ENCODE measurements at regions not wholly inside any gene's neighbourhood (a gene's known extent, or its start where the extent isn't known, plus 50 kb on each side); places are given as distances from the start of the nearest gene placed in this dataset.

- WGBS, 5 donors: 84 to 97% (median 94%) methylated on average over 2 of the region's 2 CpGs
- Histone ChIP-seq H3K27me3 (replicated peaks in 1 of 7) (no peaks in the 10 kb centered on the region), H3K36me3 (no peaks in the 10 kb centered on the region), H3K27ac (no peak overlapping the region), H3K4me1 (no peaks in the 10 kb centered on the region), H3K9me3 (no peaks in the 10 kb centered on the region), H3K4me3 (no peak overlapping the region)
- no peak for DNase-seq
- TF ChIP-seq POLR2AphosphoS5 (IDR thresholded peaks at IDR 0.05): no peak
- intact Hi-C loops (cut with DNase I; ENCODE audit: low total_unique reads): no loop called here
Measured at GRCh38 chr3:33929813-33930212, 131.4 kb downstream of the PDCD6IP start.

- no peaks in the 10 kb centered on the region for H3K36me3 ChIP-seq
- H3K4me3 ChIP-seq: no peak overlapping the region
- no peaks in the 10 kb centered on the region for H3K9me3 ChIP-seq
- intact Hi-C loops (cut with DNase I; ENCODE audit: low total_unique reads): no loop called here
- DNase-seq: no peak
- H3K4me1 ChIP-seq: no peaks in the 10 kb centered on the region
- H3K27me3 ChIP-seq (replicated peaks in 1 of 7): no peaks in the 10 kb centered on the region
- TF ChIP-seq POLR2AphosphoS5 (IDR thresholded peaks at IDR 0.05) (no peak), CTCF (IDR thresholded peaks at IDR 0.05 in 8 of 11, conservative IDR thresholded peaks at IDR 0.05 in 3 of 11) (no peak), POLR2A (IDR thresholded peaks at IDR 0.05) (no peak)
- no peak overlapping the region for H3K27ac ChIP-seq
Measured at GRCh38 chr3:33931512-33931911, 133.1 kb downstream of the PDCD6IP start.

GRCh38 chr3:33932010-33932764, 133.8 kb downstream of the PDCD6IP start:
- TF ChIP-seq CTCF (IDR thresholded peaks at IDR 0.05 in 8 of 11, conservative IDR thresholded peaks at IDR 0.05 in 3 of 11): no peak
- TF ChIP-seq POLR2AphosphoS5 (IDR thresholded peaks at IDR 0.05): no peak
- TF ChIP-seq POLR2A (IDR thresholded peaks at IDR 0.05): no peak
- Histone ChIP-seq H3K4me1 (no peaks in the 10 kb centered on the region), H3K36me3 (no peaks in the 10 kb centered on the region), H3K27ac (no peak overlapping the region), H3K9me3 (no peaks in the 10 kb centered on the region), H3K4me3 (no peak overlapping the region), H3K27me3 (replicated peaks in 1 of 7) (no peaks in the 10 kb centered on the region)
- 75 to 81% (median 76%) methylated on average over 6 of the region's 6 CpGs for WGBS, 5 donors
- DNase-seq: no peak
- intact Hi-C loops (cut with DNase I; ENCODE audit: low total_unique reads): no loop called here

- Histone ChIP-seq H3K4me3 (no peak overlapping the region), H3K9me3 (no peaks in the 10 kb centered on the region), H3K4me1 (no peaks in the 10 kb centered on the region), H3K27me3 (replicated peaks in 1 of 7) (no peaks in the 10 kb centered on the region), H3K27ac (no peak overlapping the region), H3K36me3 (no peaks in the 10 kb centered on the region)
- TF ChIP-seq CTCF (IDR thresholded peaks at IDR 0.05 in 8 of 11, conservative IDR thresholded peaks at IDR 0.05 in 3 of 11) (no peak), POLR2AphosphoS5 (IDR thresholded peaks at IDR 0.05) (no peak), POLR2A (IDR thresholded peaks at IDR 0.05) (no peak)
- intact Hi-C loops (cut with DNase I; ENCODE audit: low total_unique reads): no loop called here
- no peak for DNase-seq
- WGBS, 5 donors: 77 to 96% (median 86%) methylated on average over 3 of the region's 3 CpGs
Measured at GRCh38 chr3:33936171-33936920, 137.9 kb downstream of the PDCD6IP start.

Data from spleen (tissue), 11 donors.